Adrenal gland (tissue), 9 donors: ENCODE measurements at regions not wholly inside any gene's neighbourhood (a gene's known extent, or its start where the extent isn't known, plus 50 kb on each side); places are given as distances from the start of the nearest gene placed in this dataset.

Experiments used
- DNase-seq, 7 donors: peaks; one replicate each; pipeline ENCODE4 v3.0.0-alpha.2; 2019 to 2020
- H3K27ac ChIP-seq, 5 donors: fragments of 200-600 bp; sonication (generic) in 4 of 5; 1 replicate in 3 of 5; 2 replicates in 2 of 5; pipeline versions ENCODE4 v1.5.1 to v1.8.0; 2016 to 2020; ENCODE audit warnings: mild to moderate bottlenecking in 1 of 5
- H3K27me3 ChIP-seq: fragments of 200-600 bp; 2 replicates; pipeline ENCODE4 v1.8.0; 2021
- H3K36me3 ChIP-seq, 2 donors: fragments of 200-600 bp; replicated peaks in 1 of 2; 1 replicate in 1 of 2; 2 replicates in 1 of 2; pipeline versions ENCODE4 v1.5.1 to v1.8.0; 2018 to 2022
- H3K4me1 ChIP-seq, 2 donors: fragments of 200-600 bp; replicated peaks in 1 of 2; 1 replicate in 1 of 2; 2 replicates in 1 of 2; pipeline versions ENCODE4 v1.5.1 to v1.8.0; 2018 to 2021
- H3K4me3 ChIP-seq, 4 donors: fragments of 200-600 bp; sonication (generic) in 3 of 4; one replicate each; pipeline ENCODE4 v1.5.1; 2016 to 2018
- H3K9me3 ChIP-seq, 3 donors: fragments of 200-600 bp; sonication (generic) in 1 of 3; replicated peaks in 1 of 3; 1 replicate in 2 of 3; 2 replicates in 1 of 3; pipeline versions ENCODE4 v1.5.1 to v1.8.0; 2016 to 2021
- CTCF ChIP-seq, 6 experiments: fragments of 450-650 bp in 4 of 6; fragments of 200-600 bp in 2 of 6; sonication (generic) in 1 of 6; IDR thresholded peaks; 1 replicate in 5 of 6; 2 replicates in 1 of 6; pipeline versions ENCODE4 v1.5.1 to v1.8.0; 2016 to 2021; ENCODE audit warnings: antibody characterized with exemption in 6 of 6, mild to moderate bottlenecking in 2 of 6, moderate library complexity in 1 of 6
- POLR2A ChIP-seq, 2 donors: fragments of 450-650 bp; IDR thresholded peaks; one replicate each; pipeline ENCODE4 v1.6.1; 2017; ENCODE audit warnings: antibody characterized with exemption in 2 of 2, mild to moderate bottlenecking in 2 of 2, moderate library complexity in 1 of 2
- WGBS, 4 donors: extraction: QIAGEN DNeasy Blood & Tissue Kit in 2 of 4; methylation state at CpG; one replicate each; pipeline versions ENCODE4 v1.1.5 to v1.1.7; 2013 to 2017; 5-methylcytosine and 5-hydroxymethylcytosine counted together
- intact Hi-C, 2 donors: fragments of 100-400 bp; cut with DNase I; formaldehyde crosslinking; loops; one replicate each; pipeline versions ENCODE4 v1.14.1 to v1.15.0; 2022 to 2023
- donor health status: healthy with polysubstance abuse.
- donor health status: Bipolar disorder and iron deficiency.
- donor health status: DM: yes; HTN: yes; CAD: no.
- donor health status: DM: no; HTN: no; CAD: no.
- donor health status: DM: no; HTN: no; CAD: no.

DNA sequence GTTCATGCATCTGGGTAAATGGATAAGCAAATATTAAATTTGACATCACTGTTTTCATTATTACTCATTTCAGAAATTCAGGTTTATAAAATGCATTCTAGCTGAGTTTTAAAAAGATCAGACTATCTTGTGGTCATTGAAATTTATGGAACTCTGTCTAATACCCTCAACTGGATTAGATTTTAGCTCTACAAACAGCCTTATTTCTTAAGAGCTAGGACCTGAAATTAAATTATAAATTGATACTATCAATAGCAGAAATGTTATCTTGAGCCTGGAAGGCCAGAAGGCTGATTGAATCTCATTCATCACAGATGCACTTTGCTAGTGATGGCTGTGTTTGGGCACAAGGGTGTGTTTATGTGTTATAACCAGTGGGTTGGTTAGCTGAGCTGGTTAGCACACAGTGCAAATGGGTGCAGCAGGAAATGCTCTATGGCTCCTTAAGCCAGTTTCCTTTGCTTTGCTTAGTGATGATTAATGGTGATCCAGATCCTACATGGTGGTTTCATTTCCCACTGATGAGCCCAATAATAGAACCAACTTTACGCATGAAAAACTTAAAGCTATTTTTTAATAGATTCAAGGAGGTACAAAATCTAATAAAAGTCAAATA lies 310.8 kb upstream of the KLF12 start:
- 71 to 94% (median 83%) methylated on average over 1 of the region's 1 CpG for WGBS, 4 donors
- TF ChIP-seq POLR2A (IDR thresholded peaks at IDR 0.05) = no peak
- no peak for TF ChIP-seq CTCF (IDR thresholded peaks at IDR 0.05)
- Histone ChIP-seq H3K4me3 (no peak overlapping the region), H3K4me1 (peaks cover 0 to 9% of the 10 kb centered on the region in 2 donors), H3K27me3 (no peaks in the 10 kb centered on the region), H3K27ac (no peak overlapping the region), H3K9me3 (no peaks in the 10 kb centered on the region), H3K36me3 (no peaks in the 10 kb centered on the region)
- DNase-seq = no peak
- intact Hi-C loops = no loop called here

DNA sequence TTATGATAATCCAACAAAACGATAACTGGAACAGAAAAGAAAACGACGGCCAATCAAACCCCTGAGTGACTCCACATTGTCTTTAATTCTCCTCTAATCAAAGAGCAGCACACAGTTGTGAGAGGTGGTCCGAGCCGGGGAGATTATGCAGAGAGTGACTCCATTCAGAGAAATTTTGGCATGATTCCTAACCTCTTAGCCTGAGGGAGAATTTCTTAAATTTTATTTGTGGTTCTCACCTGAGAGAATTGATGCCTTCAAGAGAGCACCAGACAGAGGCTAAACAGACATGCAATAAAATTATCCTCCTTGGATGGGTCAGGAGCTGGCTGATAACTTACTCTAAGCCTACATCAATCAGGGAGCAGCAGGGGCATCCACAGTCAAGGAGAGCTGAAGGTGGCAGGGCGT lies 310.0 kb upstream of the KLF12 start:
- TF ChIP-seq POLR2A (IDR thresholded peaks at IDR 0.05) (no peak), CTCF (IDR thresholded peaks at IDR 0.05) (no peak)
- no peak for DNase-seq
- no peaks in the 10 kb centered on the region for H3K9me3 ChIP-seq
- no peaks in the 10 kb centered on the region for H3K36me3 ChIP-seq
- H3K27me3 ChIP-seq = no peaks in the 10 kb centered on the region
- H3K4me1 ChIP-seq = peaks cover 0 to 9% of the 10 kb centered on the region in 2 donors
- H3K27ac ChIP-seq = no peak overlapping the region
- H3K4me3 ChIP-seq = no peak overlapping the region
- intact Hi-C loops = no loop called here
- 51 to 71% (median 57%) methylated on average over 6 of the region's 6 CpGs for WGBS, 4 donors

DNA sequence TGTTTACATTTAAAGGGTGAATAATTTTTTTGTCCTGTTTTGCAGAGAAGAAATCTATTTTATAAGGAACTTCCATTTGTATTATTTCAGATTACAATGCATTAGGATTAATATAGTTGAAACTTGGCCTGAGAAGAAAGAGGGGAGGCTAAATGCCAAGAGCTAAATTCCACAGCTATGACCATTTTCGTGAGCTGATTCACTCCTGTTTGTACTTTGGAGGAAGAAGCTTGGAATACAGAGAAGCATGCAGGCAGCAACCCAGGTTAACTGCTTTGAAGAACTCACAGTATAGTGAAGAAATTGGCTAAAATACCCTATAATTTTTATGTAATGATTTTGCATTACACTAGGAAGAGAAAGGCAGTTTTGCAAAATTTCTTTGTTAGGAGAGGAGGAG lies 309.4 kb upstream of the KLF12 start:
- WGBS, 4 donors = 12 to 31% (median 20%) methylated on average over 1 of the region's 1 CpG
- no peaks in the 10 kb centered on the region for H3K9me3 ChIP-seq
- H3K4me1 ChIP-seq = peaks cover 0 to 9% of the 10 kb centered on the region in 2 donors
- peak in 2 of 7 donors; percentile 1 to 7 for DNase-seq
- no peaks in the 10 kb centered on the region for H3K27me3 ChIP-seq
- no peaks in the 10 kb centered on the region for H3K36me3 ChIP-seq
- intact Hi-C loops = no loop called here
- H3K4me3 ChIP-seq = no peak overlapping the region
- no peak overlapping the region for H3K27ac ChIP-seq
- TF ChIP-seq POLR2A (IDR thresholded peaks at IDR 0.05) = no peak
- TF ChIP-seq CTCF (IDR thresholded peaks at IDR 0.05) = no peak

DNA sequence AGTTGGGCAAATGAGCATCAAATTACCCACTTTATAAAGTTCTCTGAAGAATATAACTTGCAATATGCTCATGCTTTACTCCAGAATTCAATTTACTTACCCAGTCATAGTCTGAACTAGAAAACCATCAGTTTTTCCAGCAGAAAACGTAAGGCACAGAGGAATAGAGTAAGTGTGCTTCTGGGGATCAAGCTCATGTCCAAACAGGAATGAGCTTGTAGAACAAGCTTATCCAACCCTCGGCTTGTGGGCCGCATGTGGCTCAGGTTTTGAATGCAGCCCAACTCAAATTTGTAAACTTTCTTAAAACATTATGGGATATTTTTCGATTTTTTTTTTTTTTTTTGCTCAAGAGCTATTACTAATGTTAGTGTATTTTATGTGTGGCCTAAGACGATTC lies 308.5 kb upstream of the KLF12 start:
- Histone ChIP-seq H3K27me3 (no peaks in the 10 kb centered on the region), H3K27ac (no peak overlapping the region), H3K4me3 (no peak overlapping the region), H3K9me3 (no peaks in the 10 kb centered on the region), H3K4me1 (peaks cover 0 to 9% of the 10 kb centered on the region in 2 donors), H3K36me3 (no peaks in the 10 kb centered on the region)
- no peak for TF ChIP-seq POLR2A (IDR thresholded peaks at IDR 0.05)
- DNase-seq = no peak
- intact Hi-C loops = no loop called here
- WGBS, 4 donors = 55 to 79% (median 67%) methylated on average over 5 of the region's 5 CpGs

- Histone ChIP-seq H3K4me1 (peaks cover 0 to 5% of the 10 kb centered on the region in 2 donors), H3K36me3 (no peaks in the 10 kb centered on the region), H3K9me3 (no peaks in the 10 kb centered on the region), H3K27ac (no peak overlapping the region), H3K4me3 (no peak overlapping the region), H3K27me3 (no peaks in the 10 kb centered on the region)
- TF ChIP-seq POLR2A (IDR thresholded peaks at IDR 0.05) (no peak), CTCF (IDR thresholded peaks at IDR 0.05) (no peak)
- no peak for DNase-seq
- WGBS, 4 donors = 68 to 85% (median 76%) methylated on average over 3 of the region's 3 CpGs
- intact Hi-C loops = no loop called here
Measured at GRCh38 chr13:74438901-74439300, 304.7 kb upstream of the KLF12 start.
